ENCODE measurements at regions not wholly inside any gene's neighbourhood (a gene's known extent, or its start where the extent isn't known, plus 50 kb on each side); places are given as distances from the start of the nearest gene placed in this dataset.
A peak's percentile ranks its signal among the peaks of the same experiment; 100 is the strongest.

GRCh38 chr2:236936446-236936940 lies 149.2 kb upstream of the COPS8 start:
- no peak overlapping the region for H3K4me3 Mint-ChIP-seq
- H3K9me3 Mint-ChIP-seq, result peaks cover 0 to 8% (median 0%) of the 10 kb centered on the region in 7 donors
- H3K27ac Mint-ChIP-seq, result no peak overlapping the region
- ATAC-seq (ENCODE audit: low read depth in 2 of 2), result no peak
- H3K4me1 Mint-ChIP-seq, result no peaks in the 10 kb centered on the region
- H3K36me3 Mint-ChIP-seq, result no peaks in the 10 kb centered on the region
- DNase-seq, result no peak
- peaks cover 0 to 28% (median 22%) of the 10 kb centered on the region in 3 donors for H3K27me3 Mint-ChIP-seq

- no peaks in the 10 kb centered on the region for H3K4me1 Mint-ChIP-seq
- ATAC-seq (ENCODE audit: low read depth in 2 of 2) (no peak), DNase-seq (no peak)
- no peak overlapping the region for H3K27ac Mint-ChIP-seq
- H3K9me3 Mint-ChIP-seq, result no peaks in the 10 kb centered on the region
- H3K4me3 Mint-ChIP-seq, result no peak overlapping the region
- peaks cover 0 to 11% (median 11%) of the 10 kb centered on the region in 3 donors for H3K27me3 Mint-ChIP-seq
- no peaks in the 10 kb centered on the region for H3K36me3 Mint-ChIP-seq
These were observed 147.6 kb upstream of the COPS8 start for GRCh38 chr2:236938126-236938525.

GRCh38 chr2:236939271-236939670 lies 146.4 kb upstream of the COPS8 start:
- Mint-ChIP-seq H3K36me3 (no peaks in the 10 kb centered on the region), H3K27ac (no peak overlapping the region), H3K9me3 (peaks cover 0 to 1% (median 0%) of the 10 kb centered on the region in 7 donors), H3K4me1 (no peaks in the 10 kb centered on the region), H3K4me3 (no peak overlapping the region), H3K27me3 (peaks cover 0 to 19% (median 17%) of the 10 kb centered on the region in 3 donors)
- DNase-seq, result no peak
- no peak for ATAC-seq (ENCODE audit: low read depth in 2 of 2)

- Mint-ChIP-seq H3K4me1 (no peaks in the 10 kb centered on the region), H3K27me3 (peaks cover 0 to 20% (median 17%) of the 10 kb centered on the region in 3 donors), H3K27ac (no peak overlapping the region), H3K36me3 (no peaks in the 10 kb centered on the region), H3K4me3 (no peak overlapping the region), H3K9me3 (peaks cover 0 to 1% (median 0%) of the 10 kb centered on the region in 7 donors)
- ATAC-seq (ENCODE audit: low read depth in 2 of 2) (no peak), DNase-seq (no peak)
These were observed 145.9 kb upstream of the COPS8 start for GRCh38 chr2:236939721-236940231.

- Mint-ChIP-seq H3K9me3 (peaks cover 0 to 1% (median 0%) of the 10 kb centered on the region in 7 donors), H3K4me3 (no peak overlapping the region), H3K27ac (peak overlapping the region in 1 of 6 donors; percentile 82), H3K36me3 (no peaks in the 10 kb centered on the region), H3K27me3 (peaks cover 0 to 13% (median 11%) of the 10 kb centered on the region in 3 donors), H3K4me1 (no peaks in the 10 kb centered on the region)
- ATAC-seq (ENCODE audit: low read depth in 2 of 2) (no peak), DNase-seq (no peak)
These were observed 145.2 kb upstream of the COPS8 start for GRCh38 chr2:236940497-236940896.

GRCh38 chr2:236940916-236941520 lies 144.7 kb upstream of the COPS8 start:
- H3K27ac Mint-ChIP-seq, result no peak overlapping the region
- no peaks in the 10 kb centered on the region for H3K4me1 Mint-ChIP-seq

GRCh38 chr2:236941551-236941950 lies 144.1 kb upstream of the COPS8 start:
- H3K4me3 Mint-ChIP-seq, result no peak overlapping the region
- no peak for DNase-seq
- H3K36me3 Mint-ChIP-seq, result no peaks in the 10 kb centered on the region
- H3K9me3 Mint-ChIP-seq, result peaks cover 0 to 2% (median 0%) of the 10 kb centered on the region in 7 donors
- peaks cover 0 to 13% (median 11%) of the 10 kb centered on the region in 3 donors for H3K27me3 Mint-ChIP-seq
- no peaks in the 10 kb centered on the region for H3K4me1 Mint-ChIP-seq
- no peak for ATAC-seq (ENCODE audit: low read depth in 2 of 2)
- no peak overlapping the region for H3K27ac Mint-ChIP-seq

More at GRCh38 chr2:236940916-236941520, 144.7 kb upstream of the COPS8 start:
- Mint-ChIP-seq H3K4me3 (no peak overlapping the region), H3K27me3 (peaks cover 0 to 13% (median 11%) of the 10 kb centered on the region in 3 donors), H3K9me3 (peaks cover 0 to 1% (median 0%) of the 10 kb centered on the region in 7 donors), H3K36me3 (no peaks in the 10 kb centered on the region)
- ATAC-seq (ENCODE audit: low read depth in 2 of 2) (no peak), DNase-seq (no peak)

- DNase-seq (no peak), ATAC-seq (ENCODE audit: low read depth in 2 of 2) (no peak)
- H3K27ac Mint-ChIP-seq, result no peak overlapping the region
- H3K36me3 Mint-ChIP-seq, result no peaks in the 10 kb centered on the region
- peaks cover 3 to 13% (median 11%) of the 10 kb centered on the region in 3 donors for H3K27me3 Mint-ChIP-seq
- H3K9me3 Mint-ChIP-seq, result peaks cover 0 to 4% (median 0%) of the 10 kb centered on the region in 7 donors
- no peaks in the 10 kb centered on the region for H3K4me1 Mint-ChIP-seq
- no peak overlapping the region for H3K4me3 Mint-ChIP-seq
These were observed 143.1 kb upstream of the COPS8 start for GRCh38 chr2:236942554-236942953.

GRCh38 chr2:236943068-236943467 lies 142.6 kb upstream of the COPS8 start:
- Mint-ChIP-seq H3K9me3 (peaks cover 0 to 4% (median 0%) of the 10 kb centered on the region in 7 donors), H3K27ac (no peak overlapping the region), H3K4me1 (no peaks in the 10 kb centered on the region), H3K36me3 (no peaks in the 10 kb centered on the region), H3K27me3 (peaks cover 3 to 13% (median 10%) of the 10 kb centered on the region in 3 donors), H3K4me3 (no peak overlapping the region)
- no peak for ATAC-seq (ENCODE audit: low read depth in 2 of 2)
- DNase-seq, result no peak

GRCh38 chr2:236943841-236944513 lies 141.7 kb upstream of the COPS8 start:
- no peak for DNase-seq
- Mint-ChIP-seq H3K27ac (no peak overlapping the region), H3K36me3 (no peaks in the 10 kb centered on the region), H3K4me3 (no peak overlapping the region), H3K4me1 (no peaks in the 10 kb centered on the region), H3K9me3 (peaks cover 0 to 4% (median 0%) of the 10 kb centered on the region in 7 donors), H3K27me3 (peaks cover 6 to 13% (median 7%) of the 10 kb centered on the region in 3 donors)
- ATAC-seq (ENCODE audit: low read depth in 2 of 2), result no peak

- Mint-ChIP-seq H3K27me3 (peaks cover 7 to 13% (median 8%) of the 10 kb centered on the region in 3 donors), H3K9me3 (peaks cover 0 to 4% (median 0%) of the 10 kb centered on the region in 7 donors), H3K4me3 (no peak overlapping the region), H3K4me1 (no peaks in the 10 kb centered on the region), H3K36me3 (no peaks in the 10 kb centered on the region), H3K27ac (no peak overlapping the region)
- ATAC-seq (ENCODE audit: low read depth in 2 of 2) (no peak), DNase-seq (no peak)
These were observed 141.1 kb upstream of the COPS8 start for GRCh38 chr2:236944561-236944960.

GRCh38 chr2:236945431-236946016 lies 140.2 kb upstream of the COPS8 start:
- no peaks in the 10 kb centered on the region for H3K4me1 Mint-ChIP-seq
- peaks cover 0 to 4% (median 0%) of the 10 kb centered on the region in 7 donors for H3K9me3 Mint-ChIP-seq
- ATAC-seq (ENCODE audit: low read depth in 2 of 2), result no peak
- no peak overlapping the region for H3K27ac Mint-ChIP-seq
- no peak for DNase-seq
- peaks cover 7 to 13% (median 11%) of the 10 kb centered on the region in 3 donors for H3K27me3 Mint-ChIP-seq
- H3K4me3 Mint-ChIP-seq, result no peak overlapping the region
- no peaks in the 10 kb centered on the region for H3K36me3 Mint-ChIP-seq

- no peak for DNase-seq
- Mint-ChIP-seq H3K27me3 (peaks cover 7 to 13% (median 11%) of the 10 kb centered on the region in 3 donors), H3K4me3 (no peak overlapping the region), H3K4me1 (no peaks in the 10 kb centered on the region), H3K27ac (no peak overlapping the region), H3K36me3 (no peaks in the 10 kb centered on the region), H3K9me3 (peaks cover 0 to 9% (median 5%) of the 10 kb centered on the region in 7 donors)
- no peak for ATAC-seq (ENCODE audit: low read depth in 2 of 2)
These were observed 138.8 kb upstream of the COPS8 start for GRCh38 chr2:236946871-236947270.

Data from naive B cell (primary cell).